Loucy (cell line): ENCODE measurements at regions not wholly inside any gene's neighbourhood (a gene's known extent, or its start where the extent isn't known, plus 50 kb on each side); places are given as distances from the start of the nearest gene placed in this dataset.

Experiments used
- H2AFZ ChIP-seq: fragments of 200-600 bp; sonication (generic); 2 replicates; pipeline ENCODE4 v1.6.0; 2016; ENCODE audit warnings: antibody characterized with exemption, mild to moderate bottlenecking, low read length, moderate library complexity
- H3F3A ChIP-seq: fragments of 200-600 bp; 2 replicates; pipeline ENCODE4 v1.6.0; 2016; ENCODE audit warnings: antibody characterized with exemption, low read depth, mild to moderate bottlenecking
- H3K27me3 ChIP-seq: fragments of 200-600 bp; sonication (generic); 2 replicates; pipeline ENCODE4 v1.6.1; 2014; ENCODE audit warnings: low read length, mild to moderate bottlenecking; ENCODE audit not compliant: insufficient read depth, poor library complexity, severe bottlenecking
- H3K36me3 ChIP-seq: fragments of 200-600 bp; sonication (generic); 2 replicates; pipeline ENCODE4 v1.6.1; 2016; ENCODE audit warnings: low read length; ENCODE audit not compliant: insufficient read depth
- H3K4me1 ChIP-seq: fragments of 200-600 bp; sonication (generic); 2 replicates; pipeline ENCODE4 v1.5.1; 2014; ENCODE audit warnings: low read length, mild to moderate bottlenecking; ENCODE audit not compliant: insufficient read depth, poor library complexity, severe bottlenecking
- H3K4me2 ChIP-seq: fragments of 200-600 bp; sonication (generic); 2 replicates; pipeline ENCODE4 v1.6.0; 2014; ENCODE audit warnings: antibody characterized with exemption, low read length, low read depth, mild to moderate bottlenecking; ENCODE audit not compliant: poor library complexity, severe bottlenecking
- H3K4me3 ChIP-seq: fragments of 200-600 bp; sonication (generic); 2 replicates; pipeline ENCODE4 v1.5.1; 2014; ENCODE audit warnings: low read length, mild to moderate bottlenecking, mixed read lengths; ENCODE audit not compliant: poor library complexity, severe bottlenecking
- H3K79me2 ChIP-seq: fragments of 200-600 bp; sonication (generic); 2 replicates; pipeline ENCODE4 v1.6.1; 2014; ENCODE audit warnings: low read length; ENCODE audit not compliant: insufficient read depth
- H3K9ac ChIP-seq: fragments of 200-600 bp; sonication (generic); 2 replicates; pipeline ENCODE4 v1.6.0; 2014; ENCODE audit warnings: mild to moderate bottlenecking, low read depth, low read length, moderate library complexity; ENCODE audit not compliant: poor library complexity, severe bottlenecking
- H3K9me2 ChIP-seq: fragments of 200-600 bp; sonication (generic); replicated peaks from 2 replicates; pipeline ENCODE4 v1.6.1; 2016; ENCODE audit warnings: low read depth, low read length, mixed read lengths
- H3K9me3 ChIP-seq: fragments of 200-600 bp; sonication (generic); 2 replicates; pipeline ENCODE4 v1.6.1; 2014; ENCODE audit warnings: mild to moderate bottlenecking, antibody characterized with exemption, low read length, low read depth; ENCODE audit not compliant: insufficient read depth
- H4K20me1 ChIP-seq: fragments of 200-600 bp; sonication (generic); 2 replicates; pipeline ENCODE4 v1.6.0; 2014; ENCODE audit warnings: antibody characterized with exemption, low read length, mild to moderate bottlenecking; ENCODE audit not compliant: insufficient read depth, poor library complexity, severe bottlenecking
- CTCF ChIP-seq: fragments of 200-600 bp; sonication (generic); conservative IDR thresholded peaks from 2 replicates; pipeline ENCODE4 v1.5.1; 2014; ENCODE audit warnings: mild to moderate bottlenecking, antibody characterized with exemption, low read length
- EZH2phosphoT487 ChIP-seq: fragments of 200-600 bp; IDR thresholded peaks from 2 replicates; pipeline ENCODE4 v1.6.1; 2018; ENCODE audit warnings: antibody characterized with exemption, mild to moderate bottlenecking, moderate library complexity, borderline replicate concordance

GRCh38 chr13:40330950-40331349, 335.5 kb downstream of the FOXO1 start:
- TF ChIP-seq EZH2phosphoT487 (no peak), CTCF (no peak)
- H3K79me2 ChIP-seq: no peaks in the 10 kb centered on the region

GRCh38 chr13:40331802-40332201, 334.6 kb downstream of the FOXO1 start:
- Histone ChIP-seq H3K4me1 (peaks cover 12% of the 10 kb centered on the region), H3K27me3 (no peaks in the 10 kb centered on the region), H3K4me2 (no peak overlapping the region), H4K20me1 (no peaks in the 10 kb centered on the region), H3F3A (no peaks in the 10 kb centered on the region), H3K9me3 (no peaks in the 10 kb centered on the region), H3K9me2 (no peaks in the 10 kb centered on the region), H3K36me3 (no peaks in the 10 kb centered on the region), H3K79me2 (no peaks in the 10 kb centered on the region), H2AFZ (no peak overlapping the region), H3K4me3 (no peak overlapping the region), H3K9ac (no peak overlapping the region)
- TF ChIP-seq EZH2phosphoT487: no peak
- no peak for TF ChIP-seq CTCF

More at GRCh38 chr13:40330950-40331349, 335.5 kb downstream of the FOXO1 start:
- Histone ChIP-seq H3K27me3 (no peaks in the 10 kb centered on the region), H3K4me3 (no peak overlapping the region), H3K4me1 (peaks cover 12% of the 10 kb centered on the region), H3K9me2 (no peaks in the 10 kb centered on the region), H3K4me2 (no peak overlapping the region), H4K20me1 (no peaks in the 10 kb centered on the region), H3K36me3 (no peaks in the 10 kb centered on the region), H3K9ac (no peak overlapping the region), H3K9me3 (no peaks in the 10 kb centered on the region), H2AFZ (no peak overlapping the region), H3F3A (no peaks in the 10 kb centered on the region)

- Histone ChIP-seq H3K4me3 (no peak overlapping the region), H3K9me2 (no peaks in the 10 kb centered on the region), H3K4me1 (peaks cover 17% of the 10 kb centered on the region), H3K79me2 (no peaks in the 10 kb centered on the region), H3K9me3 (no peaks in the 10 kb centered on the region), H3K27me3 (no peaks in the 10 kb centered on the region), H2AFZ (no peak overlapping the region), H3K36me3 (no peaks in the 10 kb centered on the region), H4K20me1 (no peaks in the 10 kb centered on the region), H3F3A (no peaks in the 10 kb centered on the region), H3K9ac (no peak overlapping the region), H3K4me2 (no peak overlapping the region)
- no peak for TF ChIP-seq CTCF
- TF ChIP-seq EZH2phosphoT487: no peak
Measured at GRCh38 chr13:40333226-40333625, 333.2 kb downstream of the FOXO1 start.
